ENCODE measurements at regions not wholly inside any gene's neighbourhood (a gene's known extent, or its start where the extent isn't known, plus 50 kb on each side); places are given as distances from the start of the nearest gene placed in this dataset.

GRCh38 chr3:43156812-43157455 is 51.1 kb upstream of the POMGNT2 start:
- H3K4me3 ChIP-seq: no peak overlapping the region
- H3K4me1 ChIP-seq: peaks cover 0 to 5% of the 10 kb centered on the region in 2 donors
- H3K27me3 ChIP-seq: no peaks in the 10 kb centered on the region
- H3K9me3 ChIP-seq: no peaks in the 10 kb centered on the region
- no peaks in the 10 kb centered on the region for H3K36me3 ChIP-seq
- TF ChIP-seq CTCF (IDR thresholded peaks at IDR 0.05): no peak
- no peak for DNase-seq (ENCODE audit: low spot score)
- no peak overlapping the region for H3K27ac ChIP-seq

- H3K4me1 ChIP-seq: peaks cover 0 to 3% of the 10 kb centered on the region in 2 donors
- peak; percentile 33 to 72 for TF ChIP-seq CTCF (IDR thresholded peaks at IDR 0.05)
- H3K27ac ChIP-seq: no peak overlapping the region
- no peaks in the 10 kb centered on the region for H3K9me3 ChIP-seq
- no peaks in the 10 kb centered on the region for H3K36me3 ChIP-seq
- H3K27me3 ChIP-seq: no peaks in the 10 kb centered on the region
- no peak overlapping the region for H3K4me3 ChIP-seq
- DNase-seq (ENCODE audit: low spot score): peak; percentile 83
Measured at GRCh38 chr3:43155464-43156121, 49.7 kb upstream of the POMGNT2 start.

Data from right atrium auricular region (tissue), 2 donors.